ENCODE measurements at regions not wholly inside any gene's neighbourhood (a gene's known extent, or its start where the extent isn't known, plus 50 kb on each side); places are given as distances from the start of the nearest gene placed in this dataset.

DNA sequence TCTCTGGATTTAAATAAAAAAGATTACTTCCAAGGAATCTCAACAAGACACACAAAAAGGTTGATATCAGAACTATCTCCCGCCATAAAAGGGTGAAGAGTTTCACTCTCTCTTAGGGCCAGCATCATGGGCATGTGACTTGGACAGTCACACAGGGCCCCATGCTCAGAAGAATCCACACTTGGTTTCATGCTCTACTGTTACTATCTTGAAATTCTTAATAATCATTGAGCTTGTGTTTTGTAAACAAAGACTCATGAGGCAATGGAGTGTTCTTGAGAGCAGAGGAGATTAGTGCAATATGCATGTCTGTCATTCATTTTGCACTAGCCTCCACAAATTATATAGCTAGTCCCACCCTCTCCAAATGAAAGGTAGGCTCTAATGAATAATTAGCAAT, 58.4 kb downstream of the HMHB1 start:
- no peak overlapping the region for H3K27ac ChIP-seq
- H3K4me1 ChIP-seq = no peaks in the 10 kb centered on the region
- intact Hi-C loops (cut with DNase I) = no loop called here
- no peaks in the 10 kb centered on the region for H3K9me3 ChIP-seq
- DNase-seq = no peak
- no peaks in the 10 kb centered on the region for H3K36me3 ChIP-seq
- H3K4me3 ChIP-seq = no peak overlapping the region
- TF ChIP-seq, protein P1, sequence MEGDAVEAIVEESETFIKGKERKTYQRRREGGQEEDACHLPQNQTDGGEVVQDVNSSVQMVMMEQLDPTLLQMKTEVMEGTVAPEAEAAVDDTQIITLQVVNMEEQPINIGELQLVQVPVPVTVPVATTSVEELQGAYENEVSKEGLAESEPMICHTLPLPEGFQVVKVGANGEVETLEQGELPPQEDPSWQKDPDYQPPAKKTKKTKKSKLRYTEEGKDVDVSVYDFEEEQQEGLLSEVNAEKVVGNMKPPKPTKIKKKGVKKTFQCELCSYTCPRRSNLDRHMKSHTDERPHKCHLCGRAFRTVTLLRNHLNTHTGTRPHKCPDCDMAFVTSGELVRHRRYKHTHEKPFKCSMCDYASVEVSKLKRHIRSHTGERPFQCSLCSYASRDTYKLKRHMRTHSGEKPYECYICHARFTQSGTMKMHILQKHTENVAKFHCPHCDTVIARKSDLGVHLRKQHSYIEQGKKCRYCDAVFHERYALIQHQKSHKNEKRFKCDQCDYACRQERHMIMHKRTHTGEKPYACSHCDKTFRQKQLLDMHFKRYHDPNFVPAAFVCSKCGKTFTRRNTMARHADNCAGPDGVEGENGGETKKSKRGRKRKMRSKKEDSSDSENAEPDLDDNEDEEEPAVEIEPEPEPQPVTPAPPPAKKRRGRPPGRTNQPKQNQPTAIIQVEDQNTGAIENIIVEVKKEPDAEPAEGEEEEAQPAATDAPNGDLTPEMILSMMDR (IDR thresholded peaks at IDR 0.05) = no peak
- ATAC-seq = peak; percentile 18
- H3K27me3 ChIP-seq = peaks cover 0 to 6% of the 10 kb centered on the region in 2 donors

DNA sequence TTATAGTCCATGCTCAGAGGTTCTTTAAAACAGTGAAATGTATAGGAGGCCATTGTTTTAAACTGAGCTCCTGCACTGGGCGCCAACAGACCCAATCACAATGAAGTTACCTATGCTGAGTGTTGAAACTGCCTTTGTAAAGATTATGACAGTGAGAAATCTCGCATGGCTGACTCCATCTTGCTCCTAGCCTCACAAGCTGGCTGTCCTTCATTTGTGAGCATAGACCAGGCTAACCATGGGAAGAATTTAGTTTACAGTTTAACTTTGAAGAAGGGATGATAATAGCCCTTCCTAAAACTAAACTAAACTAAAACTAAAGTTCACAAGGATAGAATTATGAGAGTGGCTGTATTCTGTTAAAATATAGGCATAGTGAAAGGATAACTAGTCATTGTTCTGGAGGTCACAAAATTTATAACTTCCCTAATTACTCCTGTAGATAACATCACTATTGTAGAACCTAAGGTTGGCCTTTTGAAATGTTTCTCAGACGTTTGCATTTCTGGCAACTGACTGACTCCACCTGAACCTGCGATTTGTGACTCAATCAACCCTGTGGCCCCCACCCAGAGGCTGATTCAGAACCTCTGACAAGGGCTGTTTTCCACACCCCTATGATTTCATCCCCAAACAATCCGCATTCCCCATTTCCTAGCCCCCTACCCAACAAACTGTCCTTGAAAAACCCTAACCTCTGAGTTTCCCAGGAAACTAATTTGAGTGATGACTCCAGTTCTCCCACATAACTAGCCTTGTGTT, 59.1 kb downstream of the HMHB1 start:
- Histone ChIP-seq H3K27me3 (peaks cover 0 to 6% of the 10 kb centered on the region in 2 donors), H3K9me3 (no peaks in the 10 kb centered on the region), H3K4me1 (no peaks in the 10 kb centered on the region), H3K36me3 (no peaks in the 10 kb centered on the region), H3K27ac (no peak overlapping the region), H3K4me3 (no peak overlapping the region)
- TF ChIP-seq, protein P1 (IDR thresholded peaks at IDR 0.05) = no peak
- DNase-seq (no peak), ATAC-seq (no peak)
- intact Hi-C loops (cut with DNase I) = no loop called here

DNA sequence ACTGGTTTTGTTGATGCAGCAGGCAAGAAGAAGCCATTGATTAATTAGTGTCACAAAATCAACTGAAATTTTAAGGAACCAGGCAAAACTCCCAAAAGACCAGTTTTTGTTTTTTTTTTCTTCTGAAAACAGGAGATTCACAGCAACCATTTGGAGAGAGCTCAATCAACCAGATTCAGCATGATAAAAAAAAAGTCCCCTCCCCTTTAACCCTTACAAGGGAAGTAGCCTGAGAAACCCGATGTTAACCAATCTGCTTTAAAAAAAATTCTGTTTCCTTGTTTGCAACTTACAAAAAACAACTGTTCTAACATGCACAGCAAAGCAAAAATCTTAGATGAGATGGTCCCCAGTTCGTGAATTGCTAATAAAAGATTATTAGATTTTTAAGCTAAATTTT, 59.7 kb downstream of the HMHB1 start:
- no peak for DNase-seq
- no peak overlapping the region for H3K4me3 ChIP-seq
- no peaks in the 10 kb centered on the region for H3K4me1 ChIP-seq
- no peak for ATAC-seq
- TF ChIP-seq, protein P1 (IDR thresholded peaks at IDR 0.05) = no peak
- H3K27me3 ChIP-seq = peaks cover 0 to 6% of the 10 kb centered on the region in 2 donors
- H3K27ac ChIP-seq = no peak overlapping the region
- H3K36me3 ChIP-seq = no peaks in the 10 kb centered on the region
- no peaks in the 10 kb centered on the region for H3K9me3 ChIP-seq
- intact Hi-C loops (cut with DNase I) = no loop called here

DNA sequence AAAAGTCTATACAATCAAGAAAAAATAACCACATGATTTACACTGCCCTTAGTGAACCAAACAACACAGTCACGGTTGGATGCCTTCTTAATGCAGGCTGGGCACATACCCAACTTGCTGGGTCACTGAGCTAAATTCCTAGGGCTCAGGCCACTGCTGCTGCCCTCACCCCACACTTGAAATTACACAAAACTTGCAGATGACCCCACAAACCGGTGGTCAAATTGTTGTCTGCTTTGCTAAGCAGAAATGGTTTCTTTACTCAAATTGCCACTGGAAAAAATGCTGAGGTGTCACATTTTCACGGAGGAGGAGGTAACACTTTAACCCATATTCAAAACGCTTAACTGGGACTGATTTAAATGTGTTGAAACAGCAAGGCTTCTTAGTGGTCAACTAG, 62.4 kb downstream of the HMHB1 start:
- H3K4me1 ChIP-seq = no peaks in the 10 kb centered on the region
- H3K4me3 ChIP-seq = no peak overlapping the region
- H3K27ac ChIP-seq = no peak overlapping the region
- intact Hi-C loops (cut with DNase I) = no loop called here
- ATAC-seq (no peak), DNase-seq (no peak)
- peaks cover 0 to 6% of the 10 kb centered on the region in 2 donors for H3K27me3 ChIP-seq
- no peaks in the 10 kb centered on the region for H3K36me3 ChIP-seq
- TF ChIP-seq, protein P1 (IDR thresholded peaks at IDR 0.05) = no peak
- H3K9me3 ChIP-seq = no peaks in the 10 kb centered on the region

DNA sequence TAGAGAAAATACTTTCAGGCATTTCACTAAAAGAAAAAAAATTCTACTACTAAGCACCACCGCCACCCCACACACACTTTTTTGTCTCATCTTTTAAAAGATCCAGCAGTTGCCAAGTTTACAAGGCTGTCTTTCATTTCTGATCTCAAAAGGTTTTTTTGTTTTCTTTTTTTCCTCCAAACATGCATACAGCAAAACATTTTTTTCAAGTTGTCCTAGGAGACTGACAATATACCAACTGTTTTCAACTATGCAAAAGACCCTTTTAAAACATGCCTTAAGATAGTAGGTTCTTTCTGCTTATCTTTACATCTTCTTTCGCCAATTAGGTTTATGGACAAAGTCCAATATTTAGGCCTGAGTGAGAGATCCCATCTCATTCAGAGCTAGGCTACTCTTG, 65.2 kb downstream of the HMHB1 start:
- ATAC-seq (no peak), DNase-seq (no peak)
- Histone ChIP-seq H3K9me3 (no peaks in the 10 kb centered on the region), H3K27me3 (peaks cover 0 to 6% of the 10 kb centered on the region in 2 donors), H3K4me3 (no peak overlapping the region), H3K36me3 (no peaks in the 10 kb centered on the region), H3K27ac (no peak overlapping the region), H3K4me1 (no peaks in the 10 kb centered on the region)
- intact Hi-C loops (cut with DNase I) = no loop called here
- TF ChIP-seq, protein P1 (IDR thresholded peaks at IDR 0.05) = no peak

Measured in left lung (tissue), 4 donors.